ENCODE measurements at regions not wholly inside any gene's neighbourhood (a gene's known extent, or its start where the extent isn't known, plus 50 kb on each side); places are given as distances from the start of the nearest gene placed in this dataset.
"Not testable (repeated sequence)": the region's sequence is repeated elsewhere in the genome, so short reads cannot be mapped to it uniquely, and the experiment has no call there.

- H3K4me3 ChIP-seq (ENCODE audit: low read length in 2 of 2); H3K27me3 Mint-ChIP-seq; CTCF ChIA-PET (ENCODE audit: partially characterized antibody); H3K9me3 Mint-ChIP-seq; DNase-seq; intact Hi-C loops (cut with micrococcal nuclease); H3K36me3 Mint-ChIP-seq; H3K9me3 ChIP-seq (ENCODE audit: control insufficient read depth in 1 of 2, low read length in 2 of 2); POLR2A ChIA-PET (ENCODE audit: partially characterized antibody); H3K27ac Mint-ChIP-seq; H3K4me1 ChIP-seq (ENCODE audit: insufficient read depth, low read length); H3K4me3 Mint-ChIP-seq; H3K4me1 Mint-ChIP-seq; H3K36me3 ChIP-seq (ENCODE audit: insufficient read depth, low read length); H3K27me3 ChIP-seq (ENCODE audit: insufficient read depth, low read length); H3K27ac ChIP-seq (ENCODE audit: low read depth, low read length): not testable (repeated sequence)
Observed at GRCh38 chr20:12129114-12129513, 211.4 kb downstream of the BTBD3 start.

- H3K9me3 Mint-ChIP-seq: peaks cover 0 to 12% (median 5%) of the 10 kb centered on the region in 8 donors
- H3K27ac Mint-ChIP-seq; H3K27me3 Mint-ChIP-seq; H3K4me1 Mint-ChIP-seq; H3K36me3 ChIP-seq (ENCODE audit: insufficient read depth, low read length); intact Hi-C loops (cut with micrococcal nuclease); H3K36me3 Mint-ChIP-seq; H3K4me1 ChIP-seq (ENCODE audit: insufficient read depth, low read length); H3K27ac ChIP-seq (ENCODE audit: low read depth, low read length); CTCF ChIA-PET (ENCODE audit: partially characterized antibody); H3K4me3 Mint-ChIP-seq; H3K9me3 ChIP-seq (ENCODE audit: control insufficient read depth in 1 of 2, low read length in 2 of 2); H3K4me3 ChIP-seq (ENCODE audit: low read length in 2 of 2); POLR2A ChIA-PET (ENCODE audit: partially characterized antibody); H3K27me3 ChIP-seq (ENCODE audit: insufficient read depth, low read length); DNase-seq: not testable (repeated sequence)
Observed at GRCh38 chr20:12129532-12129931, 211.8 kb downstream of the BTBD3 start.

GRCh38 chr20:12130781-12131180 is 213.1 kb downstream of the BTBD3 start:
- H3K27ac ChIP-seq (ENCODE audit: low read depth, low read length): no peak overlapping the region
- H3K4me3 ChIP-seq (ENCODE audit: low read length in 2 of 2): no peak overlapping the region
- H3K4me1 ChIP-seq (ENCODE audit: insufficient read depth, low read length): no peaks in the 10 kb centered on the region
- intact Hi-C loops (cut with micrococcal nuclease): no loop called here
- H3K27ac Mint-ChIP-seq: no peak overlapping the region
- H3K36me3 ChIP-seq (ENCODE audit: insufficient read depth, low read length): no peaks in the 10 kb centered on the region
- no peaks in the 10 kb centered on the region for H3K27me3 Mint-ChIP-seq
- POLR2A ChIA-PET (ENCODE audit: partially characterized antibody): no interaction called here
- H3K27me3 ChIP-seq (ENCODE audit: insufficient read depth, low read length): no peaks in the 10 kb centered on the region
- H3K36me3 Mint-ChIP-seq: no peaks in the 10 kb centered on the region
- H3K4me1 Mint-ChIP-seq: no peaks in the 10 kb centered on the region
- CTCF ChIA-PET (ENCODE audit: partially characterized antibody): no interaction called here
- H3K9me3 ChIP-seq (ENCODE audit: control insufficient read depth in 1 of 2, low read length in 2 of 2): no peaks in the 10 kb centered on the region
- H3K4me3 Mint-ChIP-seq: no peak overlapping the region
- no peak for DNase-seq
- peaks cover 0 to 19% (median 8%) of the 10 kb centered on the region in 8 donors for H3K9me3 Mint-ChIP-seq

GRCh38 chr20:12133553-12133952 is 215.9 kb downstream of the BTBD3 start:
- H3K9me3 Mint-ChIP-seq: peaks cover 0 to 25% (median 11%) of the 10 kb centered on the region in 8 donors
- POLR2A ChIA-PET (ENCODE audit: partially characterized antibody): no interaction called here
- no peak overlapping the region for H3K4me3 Mint-ChIP-seq
- no peaks in the 10 kb centered on the region for H3K36me3 Mint-ChIP-seq
- intact Hi-C loops (cut with micrococcal nuclease): no loop called here
- CTCF ChIA-PET (ENCODE audit: partially characterized antibody): no interaction called here
- no peak overlapping the region for H3K27ac Mint-ChIP-seq
- DNase-seq: no peak
- no peaks in the 10 kb centered on the region for H3K27me3 Mint-ChIP-seq
- Histone ChIP-seq H3K9me3 (ENCODE audit: control insufficient read depth in 1 of 2, low read length in 2 of 2) (no peaks in the 10 kb centered on the region), H3K36me3 (ENCODE audit: insufficient read depth, low read length) (no peaks in the 10 kb centered on the region), H3K27me3 (ENCODE audit: insufficient read depth, low read length) (no peaks in the 10 kb centered on the region), H3K4me1 (ENCODE audit: insufficient read depth, low read length) (no peaks in the 10 kb centered on the region), H3K27ac (ENCODE audit: low read depth, low read length) (no peak overlapping the region), H3K4me3 (ENCODE audit: low read length in 2 of 2) (no peak overlapping the region)
- H3K4me1 Mint-ChIP-seq: no peaks in the 10 kb centered on the region

- peaks cover 4 to 42% (median 21%) of the 10 kb centered on the region in 8 donors for H3K9me3 Mint-ChIP-seq
- H3K36me3 Mint-ChIP-seq; CTCF ChIA-PET (ENCODE audit: partially characterized antibody); H3K27ac ChIP-seq (ENCODE audit: low read depth, low read length); H3K27ac Mint-ChIP-seq; H3K4me3 Mint-ChIP-seq; intact Hi-C loops (cut with micrococcal nuclease); H3K27me3 ChIP-seq (ENCODE audit: insufficient read depth, low read length); H3K36me3 ChIP-seq (ENCODE audit: insufficient read depth, low read length); H3K4me1 ChIP-seq (ENCODE audit: insufficient read depth, low read length); POLR2A ChIA-PET (ENCODE audit: partially characterized antibody); H3K4me3 ChIP-seq (ENCODE audit: low read length in 2 of 2); H3K27me3 Mint-ChIP-seq; H3K9me3 ChIP-seq (ENCODE audit: control insufficient read depth in 1 of 2, low read length in 2 of 2); DNase-seq; H3K4me1 Mint-ChIP-seq: not testable (repeated sequence)
Observed at GRCh38 chr20:12145951-12146350, 228.3 kb downstream of the BTBD3 start.

GRCh38 chr20:12152996-12153395 is 235.3 kb downstream of the BTBD3 start:
- POLR2A ChIA-PET (ENCODE audit: partially characterized antibody): no interaction called here

GRCh38 chr20:12153628-12154027 is 235.9 kb downstream of the BTBD3 start:
- Histone ChIP-seq H3K27ac (ENCODE audit: low read depth, low read length) (no peak overlapping the region), H3K9me3 (ENCODE audit: control insufficient read depth in 1 of 2, low read length in 2 of 2) (peaks cover 0 to 6% of the 10 kb centered on the region in 2 donors), H3K36me3 (ENCODE audit: insufficient read depth, low read length) (no peaks in the 10 kb centered on the region), H3K4me3 (ENCODE audit: low read length in 2 of 2) (no peak overlapping the region), H3K27me3 (ENCODE audit: insufficient read depth, low read length) (no peaks in the 10 kb centered on the region), H3K4me1 (ENCODE audit: insufficient read depth, low read length) (no peaks in the 10 kb centered on the region)
- POLR2A ChIA-PET (ENCODE audit: partially characterized antibody): no interaction called here
- CTCF ChIA-PET (ENCODE audit: partially characterized antibody): no interaction called here
- Mint-ChIP-seq H3K27ac (no peak overlapping the region), H3K4me1 (no peaks in the 10 kb centered on the region), H3K36me3 (no peaks in the 10 kb centered on the region), H3K9me3 (peaks cover 2 to 15% (median 8%) of the 10 kb centered on the region in 8 donors), H3K27me3 (no peaks in the 10 kb centered on the region), H3K4me3 (no peak overlapping the region)
- intact Hi-C loops (cut with micrococcal nuclease): no loop called here
- peak in 1 of 5 donors; percentile 2 for DNase-seq

More at GRCh38 chr20:12152996-12153395, 235.3 kb downstream of the BTBD3 start:
- Histone ChIP-seq H3K4me1 (ENCODE audit: insufficient read depth, low read length) (no peaks in the 10 kb centered on the region), H3K9me3 (ENCODE audit: control insufficient read depth in 1 of 2, low read length in 2 of 2) (peaks cover 0 to 6% of the 10 kb centered on the region in 2 donors), H3K36me3 (ENCODE audit: insufficient read depth, low read length) (no peaks in the 10 kb centered on the region), H3K27ac (ENCODE audit: low read depth, low read length) (no peak overlapping the region), H3K4me3 (ENCODE audit: low read length in 2 of 2) (no peak overlapping the region), H3K27me3 (ENCODE audit: insufficient read depth, low read length) (no peaks in the 10 kb centered on the region)
- intact Hi-C loops (cut with micrococcal nuclease): no loop called here
- no peak for DNase-seq
- H3K27ac Mint-ChIP-seq: no peak overlapping the region
- H3K36me3 Mint-ChIP-seq: no peaks in the 10 kb centered on the region
- no peaks in the 10 kb centered on the region for H3K27me3 Mint-ChIP-seq
- H3K9me3 Mint-ChIP-seq: peaks cover 3 to 20% (median 10%) of the 10 kb centered on the region in 8 donors
- no peak overlapping the region for H3K4me3 Mint-ChIP-seq
- CTCF ChIA-PET (ENCODE audit: partially characterized antibody): no interaction called here
- no peaks in the 10 kb centered on the region for H3K4me1 Mint-ChIP-seq

- peak in 1 of 5 donors; percentile 8 for DNase-seq
- no peak overlapping the region for H3K4me3 ChIP-seq (ENCODE audit: low read length in 2 of 2)
- no peak overlapping the region for H3K4me3 Mint-ChIP-seq
- POLR2A ChIA-PET (ENCODE audit: partially characterized antibody): no interaction called here
- H3K4me1 Mint-ChIP-seq: no peaks in the 10 kb centered on the region
- H3K27ac ChIP-seq (ENCODE audit: low read depth, low read length): no peak overlapping the region
- H3K4me1 ChIP-seq (ENCODE audit: insufficient read depth, low read length): no peaks in the 10 kb centered on the region
- no peak overlapping the region for H3K27ac Mint-ChIP-seq
- no peaks in the 10 kb centered on the region for H3K27me3 Mint-ChIP-seq
- CTCF ChIA-PET (ENCODE audit: partially characterized antibody): no interaction called here
- H3K9me3 Mint-ChIP-seq: peaks cover 2 to 14% (median 7%) of the 10 kb centered on the region in 8 donors
- no peaks in the 10 kb centered on the region for H3K27me3 ChIP-seq (ENCODE audit: insufficient read depth, low read length)
- no peaks in the 10 kb centered on the region for H3K36me3 ChIP-seq (ENCODE audit: insufficient read depth, low read length)
- no peaks in the 10 kb centered on the region for H3K9me3 ChIP-seq (ENCODE audit: control insufficient read depth in 1 of 2, low read length in 2 of 2)
- H3K36me3 Mint-ChIP-seq: no peaks in the 10 kb centered on the region
- intact Hi-C loops (cut with micrococcal nuclease): no loop called here
Observed at GRCh38 chr20:12156252-12156651, 238.6 kb downstream of the BTBD3 start.

Measured in CD4-positive, alpha-beta memory T cell (primary cell).